MCF 10A (cell line): ENCODE measurements at regions not wholly inside any gene's neighbourhood (a gene's known extent, or its start where the extent isn't known, plus 50 kb on each side); places are given as distances from the start of the nearest gene placed in this dataset.

ENCODE experiments used
- BruUV-seq: library from RNA; stranded (reverse); fragments of 400-500 nt; replicated peaks from 2 replicates; lab custom pipeline; 2021; lab: Mats Ljungman, UMichigan
- CTCF ChIA-PET: fragments of 300-600 bp; sonication (Branson Sonifier 250); formaldehyde crosslinking; extraction: SDS; loops from one replicate; lab custom pipeline; 2021; ENCODE audit warnings: antibody characterized with exemption, inconsistent platforms; lab: Yijun Ruan, JAX
- POLR2A ChIA-PET: fragments of 300-600, 350-650 bp; sonication (Branson Sonifier 250); formaldehyde crosslinking; extraction: SDS; loops from one replicate; lab custom pipeline; 2020; ENCODE audit warnings: antibody characterized with exemption, inconsistent platforms; lab: Yijun Ruan, JAX
- DNase-seq: peaks from one replicate; pipeline ENCODE4 v3.0.0-alpha.2; 2018; ENCODE audit not compliant: unreplicated experiment
- H3K27ac Mint-ChIP-seq: one replicate; pipeline ENCODE4 v1.8.0; 2022; ENCODE audit warnings: mild to moderate bottlenecking, low read depth, mixed read lengths; ENCODE audit not compliant: unreplicated experiment
- H3K27me3 Mint-ChIP-seq: one replicate; pipeline ENCODE4 v1.8.0; 2022; ENCODE audit warnings: mixed read lengths; ENCODE audit not compliant: insufficient read depth, unreplicated experiment
- H3K36me3 Mint-ChIP-seq: one replicate; pipeline ENCODE4 v1.8.0; 2022; ENCODE audit warnings: mild to moderate bottlenecking, moderate library complexity, mixed read lengths; ENCODE audit not compliant: insufficient read depth, unreplicated experiment
- H3K4me1 Mint-ChIP-seq: one replicate; pipeline ENCODE4 v1.8.0; 2022; ENCODE audit warnings: mixed read lengths; ENCODE audit not compliant: insufficient read depth, unreplicated experiment
- H3K4me3 Mint-ChIP-seq: one replicate; pipeline ENCODE4 v1.8.0; 2022; ENCODE audit warnings: mild to moderate bottlenecking, moderate library complexity, mixed read lengths; ENCODE audit not compliant: unreplicated experiment
- H3K9me3 Mint-ChIP-seq: one replicate; pipeline ENCODE4 v1.8.0; 2022; ENCODE audit warnings: mixed read lengths; ENCODE audit not compliant: unreplicated experiment
- CTCF ChIP-seq: fragments of 200-600 bp; IDR thresholded peaks from one replicate; pipeline ENCODE4 v1.8.0; 2022; ENCODE audit warnings: antibody characterized with exemption, mild to moderate bottlenecking; ENCODE audit not compliant: unreplicated experiment
- intact Hi-C: fragments of 100-400 bp; cut with micrococcal nuclease; formaldehyde crosslinking; loops from 2 replicates; pipeline ENCODE4 v1.14.1; 2022

GRCh38 chr1:209382231-209383100 is 201.0 kb upstream of the CAMK1G start:
- H3K4me3 Mint-ChIP-seq: no peak overlapping the region
- CTCF ChIA-PET: interaction anchor here (0.7 to 41.1 kb wide), 12 partner anchors 8 to 184 kb away, joined by 3 to 1242 read pairs (median 11); no protein-coding TSS in a partner anchor
- H3K36me3 Mint-ChIP-seq: no peaks in the 10 kb centered on the region
- no peak for TF ChIP-seq CTCF
- peaks cover 58% of the 10 kb centered on the region for H3K4me1 Mint-ChIP-seq
- DNase-seq: no peak
- H3K27ac Mint-ChIP-seq: peak overlapping the region; percentile 81
- no TSS peak for BruUV-seq
- no peaks in the 10 kb centered on the region for H3K27me3 Mint-ChIP-seq
- POLR2A ChIA-PET: interaction anchor here (0.6 to 41.8 kb wide), 7 partner anchors 14 to 1609 kb away, joined by 3 to 6956 read pairs (median 8); no protein-coding TSS in a partner anchor
- H3K9me3 Mint-ChIP-seq: no peaks in the 10 kb centered on the region
- intact Hi-C loops: no loop called here

- H3K4me1 Mint-ChIP-seq: peaks cover 59% of the 10 kb centered on the region
- H3K9me3 Mint-ChIP-seq: no peaks in the 10 kb centered on the region
- peak overlapping the region; percentile 81 for H3K27ac Mint-ChIP-seq
- DNase-seq: peak; percentile 82
- CTCF ChIA-PET: interaction anchor here (0.6 to 41.1 kb wide), 15 partner anchors 9 to 1348 kb away, joined by 3 to 1242 read pairs (median 11); partner anchors contain the start of gene PLXNA2
- no peak for TF ChIP-seq CTCF
- POLR2A ChIA-PET: interaction anchor here (0.6 to 41.8 kb wide), 12 partner anchors 13 to 1182 kb away, joined by 3 to 6956 read pairs (median 9); partner anchors contain the start of gene LAMB3
- TSS peak; percentile 19 for BruUV-seq
- H3K27me3 Mint-ChIP-seq: no peaks in the 10 kb centered on the region
- H3K36me3 Mint-ChIP-seq: no peaks in the 10 kb centered on the region
- H3K4me3 Mint-ChIP-seq: peak overlapping the region; percentile 15
- intact Hi-C loops: no loop called here
Measured at GRCh38 chr1:209383422-209383821, 200.1 kb upstream of the CAMK1G start.

- H3K27me3 Mint-ChIP-seq: no peaks in the 10 kb centered on the region
- peak overlapping the region; percentile 15 for H3K4me3 Mint-ChIP-seq
- intact Hi-C loops: no loop called here
- DNase-seq: peak; percentile 72
- peak overlapping the region; percentile 81 for H3K27ac Mint-ChIP-seq
- CTCF ChIA-PET: interaction anchor here (0.6 to 41.1 kb wide), 20 partner anchors 10 to 1348 kb away, joined by 3 to 1242 read pairs (median 5); partner anchors contain the start of gene PLXNA2
- H3K36me3 Mint-ChIP-seq: no peaks in the 10 kb centered on the region
- peaks cover 65% of the 10 kb centered on the region for H3K4me1 Mint-ChIP-seq
- TSS peak; percentile 67 for BruUV-seq
- POLR2A ChIA-PET: interaction anchor here (0.5 to 41.8 kb wide), 21 partner anchors 8 to 1183 kb away, joined by 3 to 6956 read pairs (median 5); partner anchors contain the start of gene LAMB3
- H3K9me3 Mint-ChIP-seq: no peaks in the 10 kb centered on the region
- TF ChIP-seq CTCF: no peak
Measured at GRCh38 chr1:209383907-209384709, 199.4 kb upstream of the CAMK1G start.
